HUES48 (cell line): ENCODE measurements at regions not wholly inside any gene's neighbourhood (a gene's known extent, or its start where the extent isn't known, plus 50 kb on each side); places are given as distances from the start of the nearest gene placed in this dataset.
"Not testable (repeated sequence)": the region's sequence is repeated elsewhere in the genome, so short reads cannot be mapped to it uniquely, and the experiment has no call there.

Source experiments
- H3K27ac ChIP-seq: one replicate; pipeline ENCODE4 v1.7.0; 2013; ENCODE audit warnings: low read depth, low read length, inconsistent platforms
- H3K27me3 ChIP-seq: 2 replicates; pipeline ENCODE4 v1.6.1; 2013; ENCODE audit warnings: mild to moderate bottlenecking, low read length; ENCODE audit not compliant: control insufficient read depth, insufficient read depth
- H3K36me3 ChIP-seq: 2 replicates; pipeline ENCODE4 v1.6.1; 2013; ENCODE audit warnings: low read length; ENCODE audit not compliant: control insufficient read depth, insufficient read depth
- H3K4me1 ChIP-seq: 2 replicates; pipeline ENCODE4 v1.6.1; 2013; ENCODE audit warnings: mild to moderate bottlenecking, low read length; ENCODE audit not compliant: control insufficient read depth, insufficient read depth
- H3K4me3 ChIP-seq: 2 replicates; pipeline ENCODE4 v1.5.1; 2013; ENCODE audit warnings: mild to moderate bottlenecking, low read depth, low read length
- H3K9ac ChIP-seq: 2 replicates; pipeline ENCODE4 v1.6.1; 2013; ENCODE audit warnings: mild to moderate bottlenecking, low read depth, low read length, moderate library complexity
- H3K9me3 ChIP-seq: 2 replicates; pipeline ENCODE4 v1.6.1; 2013; ENCODE audit warnings: low read length; ENCODE audit not compliant: control insufficient read depth, insufficient read depth

DNA sequence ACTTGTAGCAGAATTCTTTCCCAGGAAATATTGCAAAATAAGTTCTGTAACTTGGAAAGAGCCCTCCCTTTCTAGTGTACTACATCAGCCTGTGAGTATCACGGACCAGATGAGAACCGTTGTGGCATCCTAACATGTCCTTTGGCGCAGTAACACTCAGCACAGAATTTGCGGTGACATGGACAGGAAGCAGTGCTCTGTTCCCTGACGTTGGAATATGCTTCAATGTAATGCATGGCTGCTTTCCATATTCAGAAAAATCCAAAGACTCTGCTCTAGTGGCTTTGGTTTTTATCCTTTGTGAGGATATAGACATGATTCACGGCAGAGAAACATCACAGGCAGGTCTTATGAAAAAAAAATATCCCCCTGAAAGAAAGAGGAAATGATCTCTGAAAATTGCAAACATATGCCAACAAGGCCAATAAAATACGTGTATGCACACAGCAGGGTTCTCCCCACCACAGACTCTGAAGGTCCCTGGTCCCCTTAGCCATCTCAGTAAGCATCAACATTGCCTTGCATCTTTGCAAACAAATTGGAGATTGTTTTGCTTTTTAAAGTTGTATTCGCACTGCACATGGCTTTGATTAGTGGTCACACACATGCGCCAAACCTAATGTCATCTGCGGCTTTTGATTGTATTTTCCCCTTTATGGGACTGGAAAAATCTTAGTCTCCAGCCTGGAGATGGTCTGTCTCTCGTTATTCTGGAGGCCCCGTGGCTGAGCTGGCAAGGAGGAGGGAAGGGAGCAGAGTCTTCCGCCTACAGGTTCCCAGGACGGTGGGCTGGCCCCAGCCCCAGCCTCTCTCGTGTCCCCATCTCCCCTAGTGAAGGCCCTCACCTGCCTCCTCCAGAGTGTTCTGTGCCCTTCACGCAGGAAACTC lies 122.9 kb downstream of the COPS8 start:
- no peaks in the 10 kb centered on the region for H3K27me3 ChIP-seq
- peaks cover 30% of the 10 kb centered on the region for H3K4me1 ChIP-seq
- H3K27ac ChIP-seq, result no peak overlapping the region
- H3K9me3 ChIP-seq, result no peaks in the 10 kb centered on the region
- H3K9ac ChIP-seq, result no peak overlapping the region
- no peaks in the 10 kb centered on the region for H3K36me3 ChIP-seq
- H3K4me3 ChIP-seq, result no peak overlapping the region

GRCh38 chr2:237209885-237210284 lies 124.2 kb downstream of the COPS8 start:
- Histone ChIP-seq H3K4me3 (no peak overlapping the region), H3K36me3 (no peaks in the 10 kb centered on the region), H3K9ac (no peak overlapping the region), H3K4me1 (peaks cover 32% of the 10 kb centered on the region), H3K27ac (no peak overlapping the region), H3K9me3 (no peaks in the 10 kb centered on the region), H3K27me3 (no peaks in the 10 kb centered on the region)

DNA sequence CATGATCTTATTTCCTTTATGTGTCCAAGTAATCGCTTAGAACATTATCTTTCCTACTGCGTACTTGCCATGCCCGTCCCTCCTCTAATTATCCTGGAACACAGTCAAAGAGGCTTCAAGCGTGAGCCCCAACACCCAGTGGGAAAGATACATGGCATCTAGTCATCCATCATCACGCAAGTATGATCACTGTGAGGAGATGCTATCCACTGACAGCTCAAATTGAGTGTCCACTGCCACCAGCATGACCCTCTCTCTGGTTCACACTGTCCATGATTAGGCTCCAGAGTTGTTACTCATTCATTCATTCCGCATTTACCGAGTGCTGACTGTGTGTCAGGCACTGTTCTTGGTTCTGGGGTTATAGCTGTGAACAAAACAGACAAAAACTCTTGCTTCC lies 124.6 kb downstream of the COPS8 start:
- Histone ChIP-seq H3K4me3 (no peak overlapping the region), H3K9me3 (no peaks in the 10 kb centered on the region), H3K9ac (no peak overlapping the region), H3K36me3 (no peaks in the 10 kb centered on the region), H3K27ac (no peak overlapping the region), H3K27me3 (no peaks in the 10 kb centered on the region), H3K4me1 (peaks cover 29% of the 10 kb centered on the region)

DNA sequence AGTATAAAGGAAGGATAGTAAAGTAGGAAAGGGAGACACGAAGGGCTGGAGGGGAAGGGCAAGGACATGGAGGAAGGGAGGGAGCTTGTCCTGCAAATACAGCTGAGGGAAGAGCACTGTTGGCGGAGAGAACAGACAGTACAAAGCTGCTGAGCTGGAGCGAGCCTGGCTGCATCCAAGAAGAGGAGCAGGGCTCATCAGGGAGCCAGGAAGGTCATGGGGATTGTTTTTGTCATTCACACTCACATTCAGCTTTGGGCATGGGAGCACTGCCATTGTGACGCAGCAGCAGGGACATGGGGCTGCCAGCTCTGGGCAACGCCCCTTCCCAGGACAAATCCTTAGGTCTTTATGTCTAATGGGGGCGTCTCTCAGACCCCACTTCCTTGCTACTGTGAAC lies 125.1 kb downstream of the COPS8 start:
- peak overlapping the region; percentile 36 for H3K27ac ChIP-seq
- no peak overlapping the region for H3K9ac ChIP-seq
- H3K4me3 ChIP-seq, result no peak overlapping the region
- H3K36me3 ChIP-seq, result no peaks in the 10 kb centered on the region
- H3K9me3 ChIP-seq, result no peaks in the 10 kb centered on the region
- H3K27me3 ChIP-seq, result no peaks in the 10 kb centered on the region
- peaks cover 24% of the 10 kb centered on the region for H3K4me1 ChIP-seq

- H3K4me3 ChIP-seq, H3K9ac ChIP-seq, H3K27ac ChIP-seq, H3K27me3 ChIP-seq, H3K36me3 ChIP-seq, H3K9me3 ChIP-seq: not testable (repeated sequence)
- H3K4me1 ChIP-seq, result peaks cover 25% of the 10 kb centered on the region
These were observed 126.9 kb downstream of the COPS8 start for GRCh38 chr2:237212356-237213279.

GRCh38 chr2:237213315-237214022 lies 127.8 kb downstream of the COPS8 start:
- H3K36me3 ChIP-seq, result no peaks in the 10 kb centered on the region
- H3K9ac ChIP-seq, result no peak overlapping the region
- peaks cover 33% of the 10 kb centered on the region for H3K4me1 ChIP-seq
- H3K27ac ChIP-seq, result no peak overlapping the region
- no peak overlapping the region for H3K4me3 ChIP-seq
- no peaks in the 10 kb centered on the region for H3K27me3 ChIP-seq
- no peaks in the 10 kb centered on the region for H3K9me3 ChIP-seq

DNA sequence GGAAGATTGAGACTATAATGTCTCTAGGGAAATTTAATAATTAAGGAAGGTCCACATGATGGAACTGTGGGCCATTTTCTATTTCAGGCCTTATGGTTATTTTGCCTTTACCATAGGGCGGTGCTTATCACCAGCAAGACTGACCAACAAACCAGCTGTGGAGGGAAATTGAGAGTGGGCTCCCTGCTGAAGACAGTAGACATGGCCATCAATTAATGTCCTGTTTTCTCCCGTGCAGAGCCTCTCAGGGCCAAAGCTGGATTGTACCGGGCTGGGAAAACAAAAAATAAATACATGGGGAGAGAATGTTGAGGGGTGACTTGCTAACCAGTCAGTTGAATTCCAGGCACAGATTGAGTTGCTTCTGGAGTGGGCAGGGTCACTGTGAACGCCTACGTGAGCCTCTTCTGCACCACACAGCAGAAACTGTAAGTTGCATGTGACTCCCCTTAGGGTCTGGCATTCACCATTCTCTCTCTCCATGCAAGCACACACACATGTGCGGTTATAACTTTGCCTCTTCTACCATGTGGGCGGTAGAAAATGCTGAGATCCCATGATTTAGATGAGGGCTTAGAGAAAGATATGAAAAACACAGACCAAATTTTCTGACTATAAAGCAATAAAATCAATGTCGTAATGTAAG lies 128.5 kb downstream of the COPS8 start:
- Histone ChIP-seq H3K4me3 (no peak overlapping the region), H3K9me3 (no peaks in the 10 kb centered on the region), H3K36me3 (no peaks in the 10 kb centered on the region), H3K4me1 (peaks cover 31% of the 10 kb centered on the region), H3K27ac (no peak overlapping the region), H3K9ac (no peak overlapping the region), H3K27me3 (no peaks in the 10 kb centered on the region)

DNA sequence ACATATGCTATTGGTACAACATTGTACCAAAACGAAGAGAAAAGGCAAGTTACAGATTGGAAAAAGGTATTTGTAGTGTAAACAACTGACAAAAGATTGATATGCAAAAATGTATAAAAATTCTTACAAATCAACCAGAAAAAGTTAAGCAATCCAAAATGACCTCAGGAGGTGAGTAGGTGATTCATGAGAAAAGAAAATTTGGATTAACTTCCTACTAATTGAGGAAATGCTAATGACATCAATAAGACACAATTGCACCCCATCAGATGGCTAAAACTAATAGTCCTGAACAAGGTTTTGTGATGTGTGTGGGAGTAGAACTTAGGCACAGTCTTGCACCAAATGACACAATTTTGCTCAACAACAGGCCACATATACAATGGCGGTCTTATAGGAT lies 129.3 kb downstream of the COPS8 start:
- no peaks in the 10 kb centered on the region for H3K27me3 ChIP-seq
- H3K9ac ChIP-seq, result no peak overlapping the region
- H3K4me3 ChIP-seq, result no peak overlapping the region
- no peaks in the 10 kb centered on the region for H3K9me3 ChIP-seq
- H3K4me1 ChIP-seq, result peaks cover 31% of the 10 kb centered on the region
- no peaks in the 10 kb centered on the region for H3K36me3 ChIP-seq
- no peak overlapping the region for H3K27ac ChIP-seq

GRCh38 chr2:237217995-237218616 lies 132.4 kb downstream of the COPS8 start:
- peak overlapping the region; percentile 58 for H3K27ac ChIP-seq
- H3K9ac ChIP-seq, result peak overlapping the region; percentile 0; the same call in 1 of the 2 replicates

DNA sequence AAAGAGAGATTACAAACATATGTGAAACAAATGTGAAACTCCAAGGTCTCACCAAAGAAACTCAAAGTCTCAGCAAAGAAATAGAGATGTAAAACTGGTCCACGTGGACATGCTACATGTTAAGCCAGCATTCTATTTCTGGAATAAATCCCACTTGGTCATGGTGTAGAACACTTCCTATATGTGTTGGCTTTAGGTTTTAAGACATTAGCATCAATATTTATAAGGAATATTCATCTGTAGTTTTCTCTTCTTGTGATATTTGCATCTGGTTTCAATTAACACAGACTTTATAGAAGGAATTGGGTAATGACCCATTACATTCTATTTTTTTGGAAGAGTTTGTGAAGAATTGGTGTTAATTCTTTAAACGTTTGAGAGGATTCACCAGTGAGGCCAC lies 133.1 kb downstream of the COPS8 start:
- Histone ChIP-seq H3K9ac (no peak overlapping the region), H3K4me3 (0 out of 2 replicates have a peak overlapping the region, but pooled peaks have one; percentile 3), H3K27ac (peak overlapping the region; percentile 58), H3K27me3 (no peaks in the 10 kb centered on the region), H3K36me3 (no peaks in the 10 kb centered on the region), H3K4me1 (peaks cover 25% of the 10 kb centered on the region), H3K9me3 (no peaks in the 10 kb centered on the region)

More at GRCh38 chr2:237217995-237218616, 132.4 kb downstream of the COPS8 start:
- Histone ChIP-seq H3K4me1 (peaks cover 30% of the 10 kb centered on the region), H3K27me3 (no peaks in the 10 kb centered on the region), H3K9me3 (no peaks in the 10 kb centered on the region), H3K36me3 (no peaks in the 10 kb centered on the region), H3K4me3 (peak overlapping the region; percentile 3; the same call in 1 of the 2 replicates)
